A673 (cell line): ENCODE measurements at regions not wholly inside any gene's neighbourhood (a gene's known extent, or its start where the extent isn't known, plus 50 kb on each side); places are given as distances from the start of the nearest gene placed in this dataset.
A peak's percentile ranks its signal among the peaks of the same experiment; 100 is the strongest.

Experiments used
- BruUV-seq: library from RNA; stranded (reverse); fragments of 400-500 nt; replicated peaks from 2 replicates; lab custom pipeline; 2021; lab: Mats Ljungman, UMichigan
- CTCF ChIA-PET: fragments of 300-600 bp; sonication (Branson Sonifier 250); formaldehyde crosslinking; loops from one replicate; lab custom pipeline; 2022; ENCODE audit warnings: antibody characterized with exemption; lab: Charles Lee
- POLR2A ChIA-PET: fragments of 300-600 bp; sonication (Branson Sonifier 250); formaldehyde crosslinking; loops from one replicate; lab custom pipeline; 2022; ENCODE audit warnings: antibody characterized with exemption; ENCODE audit not compliant: low non-redundant PET; lab: Charles Lee
- DNase-seq: peaks from one replicate; pipeline ENCODE4 v3.0.0-alpha.2; 2015; ENCODE audit warnings: low spot score
- H3K27ac ChIP-seq: fragments of 200-600 bp; sonication (generic); 2 replicates; pipeline ENCODE4 v1.5.1; 2016; ENCODE audit warnings: mixed run types, low read depth, mild to moderate bottlenecking, mixed read lengths, antibody characterized with exemption, low read length; ENCODE audit not compliant: poor library complexity, severe bottlenecking
- H3K27me3 ChIP-seq: fragments of 200-600 bp; sonication (generic); replicated peaks from 2 replicates; pipeline ENCODE4 v1.6.1; 2017; ENCODE audit warnings: mixed run types, low read depth, mild to moderate bottlenecking, mixed read lengths, antibody characterized with exemption, low read length; ENCODE audit not compliant: insufficient read depth, poor library complexity
- H3K36me3 ChIP-seq: fragments of 200-600 bp; sonication (generic); 2 replicates; pipeline ENCODE4 v1.6.1; 2016; ENCODE audit warnings: mixed run types, mild to moderate bottlenecking, mixed read lengths, antibody characterized with exemption, low read length; ENCODE audit not compliant: insufficient read depth, poor library complexity, severe bottlenecking
- H3K4me1 ChIP-seq: fragments of 200-600 bp; sonication (generic); 2 replicates; pipeline ENCODE4 v1.6.1; 2017; ENCODE audit warnings: mixed run types, mild to moderate bottlenecking, mixed read lengths, antibody characterized with exemption, low read length; ENCODE audit not compliant: insufficient read depth, poor library complexity, severe bottlenecking
- H3K4me3 ChIP-seq: fragments of 200-600 bp; sonication (generic); 2 replicates; pipeline ENCODE4 v1.5.1; 2016; ENCODE audit warnings: low read depth, mixed run types, mild to moderate bottlenecking, mixed read lengths, low read length; ENCODE audit not compliant: poor library complexity, severe bottlenecking
- H3K9me3 ChIP-seq: fragments of 200-600 bp; sonication (generic); 2 replicates; pipeline ENCODE4 v1.6.1; 2016; ENCODE audit warnings: mixed run types, low read depth, mild to moderate bottlenecking, mixed read lengths, antibody characterized with exemption, low read length; ENCODE audit not compliant: poor library complexity, severe bottlenecking
- CTCF ChIP-seq: fragments of 300-800, 200-600 bp; sonication (generic); conservative IDR thresholded peaks from 2 replicates; pipeline ENCODE4 v1.5.1; 2017; ENCODE audit warnings: low read depth, mild to moderate bottlenecking, antibody characterized with exemption, low read length, moderate library complexity, mixed read lengths
- EZH2 ChIP-seq: fragments of 200-600 bp; sonication (generic); IDR thresholded peaks from 2 replicates; pipeline ENCODE4 v1.6.1; 2017; ENCODE audit warnings: borderline replicate concordance, low read depth, mild to moderate bottlenecking, mixed read lengths, antibody characterized with exemption, low read length; ENCODE audit not compliant: poor library complexity, severe bottlenecking
- intact Hi-C: fragments of 100-400 bp; cut with micrococcal nuclease; formaldehyde crosslinking; loops from one replicate; pipeline ENCODE4 v1.10.0; 2022; ENCODE audit not compliant: unreplicated experiment

GRCh38 chr11:123286255-123286654 lies 91.2 kb upstream of the CLMP start:
- Histone ChIP-seq H3K27me3 (no peaks in the 10 kb centered on the region), H3K4me1 (peaks cover 37% of the 10 kb centered on the region), H3K36me3 (no peaks in the 10 kb centered on the region), H3K4me3 (no peak overlapping the region), H3K9me3 (no peaks in the 10 kb centered on the region), H3K27ac (no peak overlapping the region)
- POLR2A ChIA-PET, result no interaction called here
- no peak for DNase-seq
- no TSS peak for BruUV-seq
- TF ChIP-seq CTCF (no peak), EZH2 (no peak)
- intact Hi-C loops, result no loop called here
- CTCF ChIA-PET, result interaction anchor here (0.9 kb wide), 1 partner anchor 192 kb away, joined by 6 read pairs; no protein-coding TSS in a partner anchor

- no TSS peak for BruUV-seq
- peak; percentile 77 for DNase-seq
- Histone ChIP-seq H3K4me3 (no peak overlapping the region), H3K27me3 (no peaks in the 10 kb centered on the region), H3K27ac (peak overlapping the region; percentile 72), H3K4me1 (peaks cover 37% of the 10 kb centered on the region), H3K9me3 (no peaks in the 10 kb centered on the region), H3K36me3 (no peaks in the 10 kb centered on the region)
- intact Hi-C loops, result no loop called here
- POLR2A ChIA-PET, result interaction anchor here (0.6 kb wide), 1 partner anchor 74 kb away, joined by 3 read pairs; no protein-coding TSS in a partner anchor
- TF ChIP-seq CTCF (no peak), EZH2 (no peak)
- CTCF ChIA-PET, result interaction anchor here (0.6 to 1.9 kb wide), 4 partner anchors 20 to 261 kb away, joined by 3 to 13 read pairs (median 4); no protein-coding TSS in a partner anchor
These were observed 89.4 kb upstream of the CLMP start for GRCh38 chr11:123284454-123284853.

GRCh38 chr11:123282597-123282996 lies 87.5 kb upstream of the CLMP start:
- ChIA-PET CTCF (no interaction called here), POLR2A (no interaction called here)
- Histone ChIP-seq H3K27me3 (no peaks in the 10 kb centered on the region), H3K9me3 (no peaks in the 10 kb centered on the region), H3K27ac (peak overlapping the region; percentile 72), H3K4me3 (no peak overlapping the region), H3K36me3 (no peaks in the 10 kb centered on the region), H3K4me1 (peaks cover 37% of the 10 kb centered on the region)
- no peak for DNase-seq
- TF ChIP-seq EZH2 (no peak), CTCF (no peak)
- no TSS peak for BruUV-seq
- intact Hi-C loops, result no loop called here
